Suprapubic skin (tissue), 4 donors: ENCODE measurements at regions not wholly inside any gene's neighbourhood (a gene's known extent, or its start where the extent isn't known, plus 50 kb on each side); places are given as distances from the start of the nearest gene placed in this dataset.

ENCODE experiments used
- CTCF ChIP-seq, 2 donors: fragments of 200-600 bp in 1 of 2; fragments of 450-650 bp in 1 of 2; sonication (generic) in 1 of 2; IDR thresholded peaks; one replicate each; pipeline ENCODE4 v1.5.1; 2016 to 2019; ENCODE audit warnings: antibody characterized with exemption in 2 of 2, mild to moderate bottlenecking in 1 of 2, moderate library complexity in 1 of 2
- EP300 ChIP-seq: sonication (generic); formaldehyde crosslinking; IDR thresholded peaks from one replicate; pipeline ENCODE4 v1.6.1; 2017; ENCODE audit warnings: antibody characterized with exemption
- POLR2A ChIP-seq, 2 donors: fragments of 450-650 bp; IDR thresholded peaks; one replicate each; pipeline ENCODE4 v1.6.1; 2017; ENCODE audit warnings: antibody characterized with exemption in 2 of 2, mild to moderate bottlenecking in 2 of 2, moderate library complexity in 2 of 2
- POLR2AphosphoS5 ChIP-seq, 3 donors: sonication (generic); formaldehyde crosslinking; IDR thresholded peaks; one replicate each; pipeline ENCODE4 v1.6.1; 2017; ENCODE audit warnings: antibody characterized with exemption in 3 of 3

GRCh38 chr9:78677326-78677725, 380.4 kb downstream of the PSAT1 start:
- no peak for TF ChIP-seq CTCF (IDR thresholded peaks at IDR 0.05)
- no peak for TF ChIP-seq POLR2AphosphoS5 (IDR thresholded peaks at IDR 0.05)
- no peak for TF ChIP-seq POLR2A (IDR thresholded peaks at IDR 0.05)
- TF ChIP-seq EP300 = no peak
